GM19455 (cell line): ENCODE measurements at regions not wholly inside any gene's neighbourhood (a gene's known extent, or its start where the extent isn't known, plus 50 kb on each side); places are given as distances from the start of the nearest gene placed in this dataset.
"Not testable (repeated sequence)": the region's sequence is repeated elsewhere in the genome, so short reads cannot be mapped to it uniquely, and the experiment has no call there.

Experiments used
- ATAC-seq: cut with Tn5 transposase; IDR thresholded peaks from one replicate; pipeline ENCODE4 v1.9.1; 2021; ENCODE audit not compliant: unreplicated experiment

DNA sequence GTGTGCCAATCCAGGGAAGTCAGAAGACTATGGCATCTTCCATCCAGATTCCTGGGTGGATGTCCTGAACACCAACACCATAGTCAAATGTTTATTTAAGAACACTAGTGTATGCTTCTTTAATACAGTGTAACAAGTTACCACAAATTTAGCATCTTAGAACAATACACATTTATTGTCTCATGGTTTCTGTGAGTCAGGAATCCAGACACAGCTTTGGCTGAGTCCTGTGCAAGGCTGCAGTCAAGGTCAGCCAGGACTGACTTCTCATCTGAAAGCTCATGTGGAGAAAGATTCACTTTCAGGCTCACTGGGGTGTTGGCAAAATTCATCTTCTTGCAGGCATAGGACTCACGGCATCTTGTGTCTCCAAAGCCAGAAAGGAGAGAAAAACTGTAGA is 143.4 kb downstream of the ANXA2 start:
- ATAC-seq = no peak

DNA sequence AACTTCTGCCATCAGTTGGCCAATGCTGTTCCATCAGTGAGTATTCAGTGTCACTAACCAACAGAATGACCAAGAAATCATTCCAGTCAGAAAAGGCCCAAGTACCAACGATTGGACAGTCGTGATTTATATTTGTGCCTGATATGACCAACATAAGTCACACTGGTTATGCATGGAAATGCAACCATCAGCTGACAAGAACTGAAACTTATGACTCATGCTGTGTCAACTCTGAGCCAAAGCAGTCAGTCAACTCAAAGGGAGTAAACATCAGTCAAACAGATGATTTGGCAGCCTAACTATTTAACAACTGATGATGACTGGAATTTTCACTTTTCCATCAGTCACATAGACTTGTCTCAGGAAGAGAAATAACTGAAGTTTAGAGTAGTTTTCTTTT is 142.4 kb downstream of the ANXA2 start:
- peak; percentile 86 for ATAC-seq

- ATAC-seq = no peak
Observed at GRCh38 chr15:60257591-60258159, 140.1 kb downstream of the ANXA2 start.

DNA sequence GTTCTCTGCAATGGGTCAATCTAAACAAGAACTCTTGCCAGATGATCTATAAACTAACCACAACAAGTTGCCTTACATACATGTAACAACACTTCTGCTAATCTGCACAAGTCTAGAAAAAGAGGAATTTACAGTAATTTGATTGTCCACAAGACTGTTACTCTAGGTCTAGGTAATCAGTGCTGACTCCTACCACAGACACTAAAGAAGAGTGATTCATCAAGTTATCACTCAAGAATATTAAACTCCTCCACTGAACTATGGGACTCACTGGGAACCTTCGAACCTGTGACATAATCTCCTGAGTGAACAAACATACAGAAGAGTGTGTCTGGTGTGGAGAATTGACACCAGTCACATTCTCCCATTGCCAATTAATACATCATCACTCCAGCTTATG is 138.3 kb downstream of the ANXA2 start:
- no peak for ATAC-seq

DNA sequence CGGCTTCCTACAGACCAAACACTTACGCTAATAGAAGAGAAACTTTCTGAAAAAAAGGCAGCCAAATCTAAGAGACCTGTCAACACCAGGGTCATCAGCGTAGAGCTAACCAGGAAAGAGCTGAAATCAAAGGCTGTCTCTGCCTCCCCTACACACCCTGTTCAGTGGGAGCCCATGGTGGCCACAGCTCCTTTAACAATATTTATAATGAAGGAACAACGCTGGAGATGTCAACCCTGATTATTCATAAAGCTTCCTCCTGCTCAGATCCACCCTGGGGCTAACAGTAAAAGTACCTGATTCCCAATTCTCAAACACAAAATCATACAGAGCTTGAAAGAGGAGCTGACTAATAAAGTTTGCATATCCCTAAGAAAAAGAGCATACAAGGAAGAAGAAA is 133.7 kb downstream of the ANXA2 start:
- no peak for ATAC-seq

- ATAC-seq = no peak
Observed at GRCh38 chr15:60264566-60264965, 133.2 kb downstream of the ANXA2 start.

GRCh38 chr15:60265057-60265456 is 132.7 kb downstream of the ANXA2 start:
- no peak for ATAC-seq

DNA sequence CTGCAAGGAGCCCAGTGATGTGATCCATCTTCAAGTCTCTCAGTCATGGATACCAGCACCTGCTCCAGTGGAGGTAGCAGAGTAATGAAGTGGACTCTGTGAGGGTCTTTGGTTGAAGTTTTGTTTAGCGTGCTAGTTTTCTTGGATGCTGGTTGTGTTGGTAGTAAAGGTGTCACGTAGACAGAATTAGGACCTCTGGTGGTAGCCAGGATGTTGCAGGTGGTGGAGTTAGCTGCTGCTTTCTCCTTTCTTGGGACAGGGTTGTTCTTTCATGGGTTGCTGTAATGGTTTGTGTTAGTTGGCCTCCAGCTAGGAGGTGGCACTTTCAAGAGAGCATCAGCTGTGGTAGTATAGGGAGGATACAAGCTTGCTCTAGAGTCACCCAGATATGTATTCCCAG is 125.2 kb downstream of the ANXA2 start:
- ATAC-seq = no peak

DNA sequence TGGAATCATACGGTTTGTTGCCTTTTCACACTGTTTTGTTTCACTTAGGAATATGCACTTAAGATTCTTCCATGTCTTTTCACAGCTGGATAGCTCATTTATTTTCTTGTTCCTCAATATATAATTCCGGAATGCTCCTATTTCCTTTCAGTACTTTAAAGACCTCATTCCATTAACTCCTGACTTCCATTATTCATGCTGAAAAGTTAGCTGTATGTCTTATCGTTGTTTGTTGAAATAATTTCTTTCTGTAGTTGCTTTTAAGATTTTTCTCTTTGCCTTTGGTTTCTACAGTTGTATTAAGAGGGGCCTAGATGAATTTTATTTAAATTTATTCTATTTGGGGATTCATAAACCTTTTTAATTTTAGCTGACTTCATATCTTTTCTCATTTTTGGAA is 122.2 kb downstream of the ANXA2 start:
- no peak for ATAC-seq

GRCh38 chr15:60278879-60279278 is 118.9 kb downstream of the ANXA2 start:
- ATAC-seq = no peak

DNA sequence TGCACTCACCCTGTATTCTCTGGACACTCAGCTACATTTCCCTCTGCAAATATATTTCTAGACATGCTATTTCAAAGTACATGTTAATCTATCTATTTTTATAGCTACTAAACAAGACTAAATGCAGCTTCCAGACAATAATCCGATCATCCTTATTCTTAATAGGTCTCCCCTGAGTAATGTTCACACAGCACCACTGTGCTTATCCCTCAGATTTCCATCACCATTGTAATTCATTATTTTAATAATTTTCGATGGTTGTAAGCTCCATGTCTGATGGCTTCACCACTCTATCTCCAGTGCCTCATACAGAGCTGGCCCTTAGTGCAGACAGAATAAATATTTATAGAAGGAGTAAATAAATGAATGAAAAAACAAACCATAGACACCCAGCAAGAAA is 117.5 kb downstream of the ANXA2 start:
- ATAC-seq = no peak

DNA sequence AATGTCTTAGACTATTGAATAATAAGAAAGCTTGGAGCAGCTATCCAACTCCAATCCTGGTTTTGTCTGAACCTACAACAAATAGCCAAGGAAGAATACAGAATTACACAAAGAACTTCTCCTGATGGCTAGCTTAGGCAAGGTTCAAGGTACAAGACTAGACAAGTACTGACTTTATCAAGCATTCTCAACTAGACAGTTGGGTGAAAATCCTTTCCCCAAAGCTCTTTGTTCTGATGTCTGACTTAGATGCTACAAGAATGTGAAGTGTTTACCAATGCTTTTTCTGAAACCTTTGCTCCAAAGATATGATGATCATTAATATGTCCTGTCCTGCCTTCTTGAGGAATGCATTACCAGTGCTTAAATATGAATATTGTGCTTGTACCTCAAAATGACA is 113.8 kb downstream of the ANXA2 start:
- ATAC-seq = no peak

GRCh38 chr15:60295901-60296300 is 101.9 kb downstream of the ANXA2 start:
- ATAC-seq = not testable (repeated sequence)

- ATAC-seq = no peak
Observed at GRCh38 chr15:60297047-60297446, 100.7 kb downstream of the ANXA2 start.
